ENCODE measurements at regions not wholly inside any gene's neighbourhood (a gene's known extent, or its start where the extent isn't known, plus 50 kb on each side); places are given as distances from the start of the nearest gene placed in this dataset.

DNA sequence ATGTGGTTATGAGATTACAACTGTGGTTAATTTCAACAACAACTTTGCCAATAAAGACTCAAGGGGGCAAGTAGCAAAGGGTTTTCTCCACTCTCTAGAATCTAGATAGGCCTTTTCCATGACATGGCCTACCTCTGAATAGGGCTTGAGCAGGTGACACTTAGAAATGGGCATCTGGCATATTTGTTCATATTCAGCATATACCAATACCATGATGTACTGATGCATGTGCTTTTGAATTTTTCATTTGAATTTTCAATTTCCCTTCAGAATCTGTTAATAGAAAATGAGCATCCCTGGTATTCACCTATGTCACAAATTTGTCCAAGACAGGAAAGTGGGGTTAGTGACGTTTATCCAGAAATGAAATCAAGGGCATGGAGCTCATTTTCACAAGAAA is 757.5 kb upstream of the NRSN1 start (continued):
- TF ChIP-seq, protein P1, sequence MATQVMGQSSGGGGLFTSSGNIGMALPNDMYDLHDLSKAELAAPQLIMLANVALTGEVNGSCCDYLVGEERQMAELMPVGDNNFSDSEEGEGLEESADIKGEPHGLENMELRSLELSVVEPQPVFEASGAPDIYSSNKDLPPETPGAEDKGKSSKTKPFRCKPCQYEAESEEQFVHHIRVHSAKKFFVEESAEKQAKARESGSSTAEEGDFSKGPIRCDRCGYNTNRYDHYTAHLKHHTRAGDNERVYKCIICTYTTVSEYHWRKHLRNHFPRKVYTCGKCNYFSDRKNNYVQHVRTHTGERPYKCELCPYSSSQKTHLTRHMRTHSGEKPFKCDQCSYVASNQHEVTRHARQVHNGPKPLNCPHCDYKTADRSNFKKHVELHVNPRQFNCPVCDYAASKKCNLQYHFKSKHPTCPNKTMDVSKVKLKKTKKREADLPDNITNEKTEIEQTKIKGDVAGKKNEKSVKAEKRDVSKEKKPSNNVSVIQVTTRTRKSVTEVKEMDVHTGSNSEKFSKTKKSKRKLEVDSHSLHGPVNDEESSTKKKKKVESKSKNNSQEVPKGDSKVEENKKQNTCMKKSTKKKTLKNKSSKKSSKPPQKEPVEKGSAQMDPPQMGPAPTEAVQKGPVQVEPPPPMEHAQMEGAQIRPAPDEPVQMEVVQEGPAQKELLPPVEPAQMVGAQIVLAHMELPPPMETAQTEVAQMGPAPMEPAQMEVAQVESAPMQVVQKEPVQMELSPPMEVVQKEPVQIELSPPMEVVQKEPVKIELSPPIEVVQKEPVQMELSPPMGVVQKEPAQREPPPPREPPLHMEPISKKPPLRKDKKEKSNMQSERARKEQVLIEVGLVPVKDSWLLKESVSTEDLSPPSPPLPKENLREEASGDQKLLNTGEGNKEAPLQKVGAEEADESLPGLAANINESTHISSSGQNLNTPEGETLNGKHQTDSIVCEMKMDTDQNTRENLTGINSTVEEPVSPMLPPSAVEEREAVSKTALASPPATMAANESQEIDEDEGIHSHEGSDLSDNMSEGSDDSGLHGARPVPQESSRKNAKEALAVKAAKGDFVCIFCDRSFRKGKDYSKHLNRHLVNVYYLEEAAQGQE (IDR thresholded peaks at IDR 0.05): no peak

DNA sequence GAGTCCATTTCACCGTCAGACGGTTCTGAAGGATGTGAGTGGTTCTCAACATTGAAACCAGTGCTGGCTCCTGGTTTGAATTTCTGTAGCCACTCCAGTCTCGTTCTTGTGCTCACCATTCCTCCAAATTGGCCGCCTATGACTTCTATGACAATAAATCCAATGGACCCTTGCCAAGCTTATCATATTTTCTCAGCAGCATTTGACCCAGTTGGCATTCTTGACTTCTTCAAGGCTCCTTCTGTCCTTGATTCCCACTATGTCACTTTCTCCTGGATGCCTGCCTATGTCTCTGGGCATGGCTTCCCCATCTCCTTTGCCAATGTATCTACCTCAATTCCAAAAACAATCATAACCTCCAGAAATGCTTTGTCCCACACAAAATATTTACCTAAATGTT is 756.0 kb upstream of the NRSN1 start:
- TF ChIP-seq POLR2A (IDR thresholded peaks at IDR 0.05; ENCODE audit: low read length): no peak
- TF ChIP-seq HOXB5 (CRISPR knock-in tag; IDR thresholded peaks at IDR 0.05): no peak
- no peak for TF ChIP-seq NR3C1 (IDR thresholded peaks at IDR 0.05)
- no peak for TF ChIP-seq ZC3H11A (IDR thresholded peaks at IDR 0.05)
- TF ChIP-seq RARB (CRISPR knock-in tag; IDR thresholded peaks at IDR 0.05): no peak
- TF ChIP-seq ZFP36 (IDR thresholded peaks at IDR 0.05; ENCODE audit: borderline replicate concordance, partially characterized antibody): no peak
- TF ChIP-seq, protein P2, sequence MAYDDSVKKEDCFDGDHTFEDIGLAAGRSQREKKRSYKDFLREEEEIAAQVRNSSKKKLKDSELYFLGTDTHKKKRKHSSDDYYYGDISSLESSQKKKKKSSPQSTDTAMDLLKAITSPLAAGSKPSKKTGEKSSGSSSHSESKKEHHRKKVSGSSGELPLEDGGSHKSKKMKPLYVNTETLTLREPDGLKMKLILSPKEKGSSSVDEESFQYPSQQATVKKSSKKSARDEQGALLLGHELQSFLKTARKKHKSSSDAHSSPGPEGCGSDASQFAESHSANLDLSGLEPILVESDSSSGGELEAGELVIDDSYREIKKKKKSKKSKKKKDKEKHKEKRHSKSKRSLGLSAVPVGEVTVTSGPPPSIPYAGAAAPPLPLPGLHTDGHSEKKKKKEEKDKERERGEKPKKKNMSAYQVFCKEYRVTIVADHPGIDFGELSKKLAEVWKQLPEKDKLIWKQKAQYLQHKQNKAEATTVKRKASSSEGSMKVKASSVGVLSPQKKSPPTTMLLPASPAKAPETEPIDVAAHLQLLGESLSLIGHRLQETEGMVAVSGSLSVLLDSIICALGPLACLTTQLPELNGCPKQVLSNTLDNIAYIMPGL (CRISPR knock-in tag; IDR thresholded peaks at IDR 0.05; ENCODE audit: borderline replicate concordance): no peak
- TF ChIP-seq MYC (IDR thresholded peaks at IDR 0.05; ENCODE audit: borderline replicate concordance, low read length): no peak
- TF ChIP-seq, protein P3, sequence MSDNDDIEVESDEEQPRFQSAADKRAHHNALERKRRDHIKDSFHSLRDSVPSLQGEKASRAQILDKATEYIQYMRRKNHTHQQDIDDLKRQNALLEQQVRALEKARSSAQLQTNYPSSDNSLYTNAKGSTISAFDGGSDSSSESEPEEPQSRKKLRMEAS (IDR thresholded peaks at IDR 0.05): no peak
- no peak for TF ChIP-seq SREBF2 (IDR thresholded peaks at IDR 0.05)
- TF ChIP-seq CBX2 (IDR thresholded peaks at IDR 0.05; ENCODE audit: borderline replicate concordance, low read depth): no peak
- TF ChIP-seq, protein P4, sequence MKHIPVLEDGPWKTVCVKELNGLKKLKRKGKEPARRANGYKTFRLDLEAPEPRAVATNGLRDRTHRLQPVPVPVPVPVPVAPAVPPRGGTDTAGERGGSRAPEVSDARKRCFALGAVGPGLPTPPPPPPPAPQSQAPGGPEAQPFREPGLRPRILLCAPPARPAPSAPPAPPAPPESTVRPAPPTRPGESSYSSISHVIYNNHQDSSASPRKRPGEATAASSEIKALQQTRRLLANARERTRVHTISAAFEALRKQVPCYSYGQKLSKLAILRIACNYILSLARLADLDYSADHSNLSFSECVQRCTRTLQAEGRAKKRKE (CRISPR knock-in tag; IDR thresholded peaks at IDR 0.05; ENCODE audit: low read depth): no peak
- TF ChIP-seq KDM1A (IDR thresholded peaks at IDR 0.05; ENCODE audit: low read depth): no peak
- TF ChIP-seq, protein P5, sequence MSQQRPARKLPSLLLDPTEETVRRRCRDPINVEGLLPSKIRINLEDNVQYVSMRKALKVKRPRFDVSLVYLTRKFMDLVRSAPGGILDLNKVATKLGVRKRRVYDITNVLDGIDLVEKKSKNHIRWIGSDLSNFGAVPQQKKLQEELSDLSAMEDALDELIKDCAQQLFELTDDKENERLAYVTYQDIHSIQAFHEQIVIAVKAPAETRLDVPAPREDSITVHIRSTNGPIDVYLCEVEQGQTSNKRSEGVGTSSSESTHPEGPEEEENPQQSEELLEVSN (IDR thresholded peaks at IDR 0.05; ENCODE audit: borderline replicate concordance, low read depth): no peak
- TF ChIP-seq, protein P1 (IDR thresholded peaks at IDR 0.05): no peak
- TF ChIP-seq NFE2L2 (conservative IDR thresholded peaks at IDR 0.05; ENCODE audit: low read length): no peak
- no peak for TF ChIP-seq JUNB (IDR thresholded peaks at IDR 0.05)
- no peak for TF ChIP-seq EP300 (IDR thresholded peaks at IDR 0.05)
- Histone ChIP-seq H3K4me2 (no peak overlapping the region), H3K9me3 (no peaks in the 10 kb centered on the region), H3K4me3 (no peak overlapping the region), H3K27ac (no peak overlapping the region), H3K4me1 (no peaks in the 10 kb centered on the region)
- POLR2A ChIA-PET: no interaction called here
- ATAC-seq (no peak), DNase-seq (ENCODE audit: low read depth in 1 of 2, low spot score in 1 of 2) (no peak), FAIRE-seq (no peak)
- WGBS (ENCODE audit: missing lambda C conversion rate): 41% methylated on average over 4 of the region's 4 CpGs
- CTCF ChIA-PET: no interaction called here

Data from A549 (cell line).